M059J (cell line): ENCODE measurements at regions not wholly inside any gene's neighbourhood (a gene's known extent, or its start where the extent isn't known, plus 50 kb on each side); places are given as distances from the start of the nearest gene placed in this dataset.

Experiments
- DNase-seq: peaks from one replicate; pipeline ENCODE4 v3.0.0-alpha.2; 2012; ENCODE audit warnings: low read depth

GRCh38 chr12:62098132-62098531 is 162.1 kb upstream of the USP15 start:
- DNase-seq, result no peak

GRCh38 chr12:62103748-62104147 is 156.5 kb upstream of the USP15 start:
- DNase-seq, result no peak

- no peak for DNase-seq
Measured at GRCh38 chr12:62106547-62107185, 153.5 kb upstream of the USP15 start.

- no peak for DNase-seq
Measured at GRCh38 chr12:62113366-62114011, 146.7 kb upstream of the USP15 start.

- DNase-seq, result no peak
Measured at GRCh38 chr12:62116986-62117385, 143.2 kb upstream of the USP15 start.

- DNase-seq, result peak; percentile 26
Measured at GRCh38 chr12:62123721-62124203, 136.4 kb upstream of the USP15 start.

GRCh38 chr12:62127516-62127915 is 132.7 kb upstream of the USP15 start:
- no peak for DNase-seq

GRCh38 chr12:62128175-62128975 is 131.8 kb upstream of the USP15 start:
- no peak for DNase-seq

- DNase-seq, result no peak
Measured at GRCh38 chr12:62129291-62129690, 130.9 kb upstream of the USP15 start.

- DNase-seq, result no peak
Measured at GRCh38 chr12:62130402-62130801, 129.8 kb upstream of the USP15 start.

- no peak for DNase-seq
Measured at GRCh38 chr12:62130834-62131552, 129.2 kb upstream of the USP15 start.

- no peak for DNase-seq
Measured at GRCh38 chr12:62133440-62133839, 126.8 kb upstream of the USP15 start.

GRCh38 chr12:62135553-62136200 is 124.5 kb upstream of the USP15 start:
- no peak for DNase-seq

GRCh38 chr12:62136496-62136895 is 123.7 kb upstream of the USP15 start:
- no peak for DNase-seq

- DNase-seq, result no peak
Measured at GRCh38 chr12:62138527-62138926, 121.7 kb upstream of the USP15 start.

- DNase-seq, result no peak
Measured at GRCh38 chr12:62146318-62146717, 113.9 kb upstream of the USP15 start.

GRCh38 chr12:62158013-62158412 is 102.2 kb upstream of the USP15 start:
- DNase-seq, result no peak

GRCh38 chr12:62158461-62159360 is 101.5 kb upstream of the USP15 start:
- DNase-seq, result no peak

- no peak for DNase-seq
Measured at GRCh38 chr12:62162214-62162613, 98.0 kb upstream of the USP15 start.

GRCh38 chr12:62163368-62163767 is 96.8 kb upstream of the USP15 start:
- DNase-seq, result no peak

GRCh38 chr12:62164036-62164435 is 96.2 kb upstream of the USP15 start:
- no peak for DNase-seq
